Stimulated activated CD4-positive, alpha-beta T cell treated with anti-CD3 and anti-CD28 coated beads, Interleukin-1b, Interleukin-23, amount 100 ng/mL, for 48 hours (primary cell): ENCODE measurements at regions not wholly inside any gene's neighbourhood (a gene's known extent, or its start where the extent isn't known, plus 50 kb on each side); places are given as distances from the start of the nearest gene placed in this dataset.

Experiments
- DNase-seq: peaks from one replicate; pipeline ENCODE4 v3.0.0-alpha.2; 2020

GRCh38 chr5:136526791-136527190, 161.4 kb upstream of the TRPC7 start:
- DNase-seq = no peak

GRCh38 chr5:136526021-136526420, 160.7 kb upstream of the TRPC7 start:
- DNase-seq = no peak

GRCh38 chr5:136525597-136525996, 160.3 kb upstream of the TRPC7 start:
- no peak for DNase-seq

GRCh38 chr5:136522217-136522956, 157.0 kb upstream of the TRPC7 start:
- no peak for DNase-seq

GRCh38 chr5:136521696-136522095, 156.4 kb upstream of the TRPC7 start:
- no peak for DNase-seq

GRCh38 chr5:136518814-136519213, 153.5 kb upstream of the TRPC7 start:
- DNase-seq = no peak

GRCh38 chr5:136518174-136518573, 152.8 kb upstream of the TRPC7 start:
- DNase-seq = no peak

GRCh38 chr5:136517755-136518154, 152.4 kb upstream of the TRPC7 start:
- DNase-seq = no peak

GRCh38 chr5:136516637-136517036, 151.3 kb upstream of the TRPC7 start:
- no peak for DNase-seq

- DNase-seq = no peak
These were observed 148.1 kb upstream of the TRPC7 start for GRCh38 chr5:136513430-136513829.

- no peak for DNase-seq
These were observed 145.7 kb upstream of the TRPC7 start for GRCh38 chr5:136511046-136511445.

GRCh38 chr5:136510481-136510880, 145.1 kb upstream of the TRPC7 start:
- DNase-seq = no peak

- no peak for DNase-seq
These were observed 140.8 kb upstream of the TRPC7 start for GRCh38 chr5:136506131-136506530.

GRCh38 chr5:136501133-136501532, 135.8 kb upstream of the TRPC7 start:
- DNase-seq = no peak

- no peak for DNase-seq
These were observed 127.2 kb upstream of the TRPC7 start for GRCh38 chr5:136492587-136492986.

GRCh38 chr5:136491806-136492205, 126.5 kb upstream of the TRPC7 start:
- DNase-seq = no peak

- DNase-seq = no peak
These were observed 119.5 kb upstream of the TRPC7 start for GRCh38 chr5:136484808-136485325.

GRCh38 chr5:136482206-136482605, 116.9 kb upstream of the TRPC7 start:
- DNase-seq = no peak

GRCh38 chr5:136474466-136474865, 109.1 kb upstream of the TRPC7 start:
- DNase-seq = no peak

- no peak for DNase-seq
These were observed 102.3 kb upstream of the TRPC7 start for GRCh38 chr5:136467632-136468031.

- DNase-seq = no peak
These were observed 100.7 kb upstream of the TRPC7 start for GRCh38 chr5:136466041-136466415.

GRCh38 chr5:136458481-136458880, 93.1 kb upstream of the TRPC7 start:
- DNase-seq = no peak

GRCh38 chr5:136457390-136458013, 92.2 kb upstream of the TRPC7 start:
- no peak for DNase-seq

GRCh38 chr5:136455409-136455808, 90.1 kb upstream of the TRPC7 start:
- DNase-seq = no peak
